ENCODE measurements at regions not wholly inside any gene's neighbourhood (a gene's known extent, or its start where the extent isn't known, plus 50 kb on each side); places are given as distances from the start of the nearest gene placed in this dataset.

DNA sequence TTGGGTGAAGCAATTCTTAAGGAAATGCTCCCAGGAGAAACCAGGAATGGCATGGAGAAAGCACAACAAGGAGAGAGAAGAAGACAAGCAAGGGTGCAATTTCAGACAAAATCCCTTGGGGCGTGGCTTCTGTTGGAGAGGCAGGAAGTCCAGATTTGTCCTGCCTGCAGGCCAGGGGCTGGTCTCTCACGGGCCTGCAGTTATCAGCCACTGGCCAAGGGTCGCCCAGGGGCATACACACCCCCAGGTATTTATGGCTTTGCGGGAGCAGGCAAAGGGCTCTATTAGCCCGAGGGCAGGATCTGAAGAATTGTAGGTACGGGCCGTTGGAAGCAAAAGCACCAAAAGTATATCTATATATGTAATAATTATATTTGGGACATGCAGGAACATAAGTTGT lies 87.7 kb downstream of the IYD start:
- H3K27ac ChIP-seq: no peak overlapping the region
- no peak for DNase-seq (ENCODE audit: low spot score in 2 of 2)
- no peaks in the 10 kb centered on the region for H3K4me1 ChIP-seq
- H3K4me3 ChIP-seq: no peak overlapping the region
- TF ChIP-seq, protein P1, sequence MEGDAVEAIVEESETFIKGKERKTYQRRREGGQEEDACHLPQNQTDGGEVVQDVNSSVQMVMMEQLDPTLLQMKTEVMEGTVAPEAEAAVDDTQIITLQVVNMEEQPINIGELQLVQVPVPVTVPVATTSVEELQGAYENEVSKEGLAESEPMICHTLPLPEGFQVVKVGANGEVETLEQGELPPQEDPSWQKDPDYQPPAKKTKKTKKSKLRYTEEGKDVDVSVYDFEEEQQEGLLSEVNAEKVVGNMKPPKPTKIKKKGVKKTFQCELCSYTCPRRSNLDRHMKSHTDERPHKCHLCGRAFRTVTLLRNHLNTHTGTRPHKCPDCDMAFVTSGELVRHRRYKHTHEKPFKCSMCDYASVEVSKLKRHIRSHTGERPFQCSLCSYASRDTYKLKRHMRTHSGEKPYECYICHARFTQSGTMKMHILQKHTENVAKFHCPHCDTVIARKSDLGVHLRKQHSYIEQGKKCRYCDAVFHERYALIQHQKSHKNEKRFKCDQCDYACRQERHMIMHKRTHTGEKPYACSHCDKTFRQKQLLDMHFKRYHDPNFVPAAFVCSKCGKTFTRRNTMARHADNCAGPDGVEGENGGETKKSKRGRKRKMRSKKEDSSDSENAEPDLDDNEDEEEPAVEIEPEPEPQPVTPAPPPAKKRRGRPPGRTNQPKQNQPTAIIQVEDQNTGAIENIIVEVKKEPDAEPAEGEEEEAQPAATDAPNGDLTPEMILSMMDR (IDR thresholded peaks at IDR 0.05): no peak
- no peaks in the 10 kb centered on the region for H3K27me3 ChIP-seq
- no peaks in the 10 kb centered on the region for H3K9me3 ChIP-seq
- intact Hi-C loops (cut with DNase I): no loop called here
- H3K36me3 ChIP-seq: no peaks in the 10 kb centered on the region

DNA sequence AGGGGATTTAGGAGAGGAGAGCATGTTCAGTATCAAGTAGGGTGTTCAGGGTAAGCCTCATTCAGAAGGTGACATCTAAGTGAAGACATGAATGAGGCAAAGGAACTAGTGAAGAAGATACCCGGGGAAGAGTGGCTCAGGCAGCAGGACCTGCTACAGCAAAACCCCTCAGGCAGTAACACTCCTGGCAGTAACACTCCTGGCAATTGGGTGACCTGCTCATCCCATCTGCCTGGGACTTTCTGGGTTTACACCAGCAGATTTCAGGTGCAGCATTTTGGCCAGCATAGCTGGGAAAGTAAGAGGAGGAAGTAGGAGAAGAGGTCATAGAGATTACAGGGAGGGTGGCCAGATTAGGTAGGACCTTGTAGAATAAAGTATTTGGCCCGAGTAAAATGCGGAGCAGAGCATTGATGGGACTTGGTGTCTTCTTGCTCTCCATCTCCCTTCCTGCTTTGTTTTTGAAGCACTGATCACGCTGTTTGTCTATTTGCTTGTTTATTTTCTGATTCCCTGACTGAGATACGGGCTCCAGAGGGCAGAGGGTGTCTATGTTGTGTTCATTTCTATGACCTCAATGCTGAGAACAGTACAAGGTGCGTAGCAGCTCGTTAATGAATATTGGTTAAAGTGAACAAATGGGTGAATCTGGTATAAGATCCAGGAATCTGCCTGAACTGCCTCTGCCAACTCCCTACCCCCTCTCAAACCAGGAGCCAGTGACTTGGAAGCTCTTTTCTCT lies 88.3 kb downstream of the IYD start:
- TF ChIP-seq, protein P1 (IDR thresholded peaks at IDR 0.05): no peak
- no peaks in the 10 kb centered on the region for H3K4me1 ChIP-seq
- no peak for DNase-seq (ENCODE audit: low spot score in 2 of 2)
- H3K27me3 ChIP-seq: no peaks in the 10 kb centered on the region
- no peaks in the 10 kb centered on the region for H3K9me3 ChIP-seq
- no peaks in the 10 kb centered on the region for H3K36me3 ChIP-seq
- H3K4me3 ChIP-seq: no peak overlapping the region
- no peak overlapping the region for H3K27ac ChIP-seq
- intact Hi-C loops (cut with DNase I): no loop called here

GRCh38 chr6:150458579-150458978 lies 89.8 kb downstream of the IYD start:
- intact Hi-C loops (cut with DNase I): no loop called here
- no peaks in the 10 kb centered on the region for H3K36me3 ChIP-seq
- DNase-seq (ENCODE audit: low spot score in 2 of 2): no peak
- no peaks in the 10 kb centered on the region for H3K4me1 ChIP-seq
- H3K4me3 ChIP-seq: no peak overlapping the region
- no peak overlapping the region for H3K27ac ChIP-seq
- TF ChIP-seq, protein P1 (IDR thresholded peaks at IDR 0.05): no peak
- H3K9me3 ChIP-seq: no peaks in the 10 kb centered on the region
- H3K27me3 ChIP-seq: no peaks in the 10 kb centered on the region

DNA sequence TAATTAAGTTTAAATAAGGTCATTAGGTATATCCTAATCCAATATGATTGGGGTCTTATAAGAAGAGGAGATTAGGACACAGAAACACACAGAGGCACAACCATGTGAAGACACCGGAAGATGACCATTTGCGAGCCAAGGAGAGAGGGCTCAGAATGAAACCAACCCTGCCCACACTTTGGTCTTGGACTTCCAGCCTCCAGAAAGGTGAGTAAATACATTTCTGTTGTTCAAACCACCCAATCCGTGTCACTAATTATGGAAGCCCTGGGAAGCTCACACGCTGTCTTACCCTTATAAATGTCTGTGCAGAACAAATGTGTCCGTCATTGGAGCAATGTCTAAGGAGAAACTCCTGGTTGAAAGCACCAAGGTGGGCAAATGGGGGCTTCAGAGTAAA lies 95.0 kb downstream of the IYD start:
- TF ChIP-seq, protein P1 (IDR thresholded peaks at IDR 0.05): no peak
- Histone ChIP-seq H3K27ac (no peak overlapping the region), H3K9me3 (no peaks in the 10 kb centered on the region), H3K4me3 (no peak overlapping the region), H3K27me3 (no peaks in the 10 kb centered on the region), H3K36me3 (no peaks in the 10 kb centered on the region), H3K4me1 (no peaks in the 10 kb centered on the region)
- DNase-seq (ENCODE audit: low spot score in 2 of 2): no peak
- intact Hi-C loops (cut with DNase I): no loop called here

- intact Hi-C loops (cut with DNase I): no loop called here
- no peaks in the 10 kb centered on the region for H3K4me1 ChIP-seq
- no peak for DNase-seq (ENCODE audit: low spot score in 2 of 2)
- no peaks in the 10 kb centered on the region for H3K27me3 ChIP-seq
- no peaks in the 10 kb centered on the region for H3K36me3 ChIP-seq
- TF ChIP-seq, protein P1 (IDR thresholded peaks at IDR 0.05): no peak
- H3K27ac ChIP-seq: no peak overlapping the region
- no peak overlapping the region for H3K4me3 ChIP-seq
- H3K9me3 ChIP-seq: no peaks in the 10 kb centered on the region
Measured at GRCh38 chr6:150464966-150465365, 96.2 kb downstream of the IYD start.

DNA sequence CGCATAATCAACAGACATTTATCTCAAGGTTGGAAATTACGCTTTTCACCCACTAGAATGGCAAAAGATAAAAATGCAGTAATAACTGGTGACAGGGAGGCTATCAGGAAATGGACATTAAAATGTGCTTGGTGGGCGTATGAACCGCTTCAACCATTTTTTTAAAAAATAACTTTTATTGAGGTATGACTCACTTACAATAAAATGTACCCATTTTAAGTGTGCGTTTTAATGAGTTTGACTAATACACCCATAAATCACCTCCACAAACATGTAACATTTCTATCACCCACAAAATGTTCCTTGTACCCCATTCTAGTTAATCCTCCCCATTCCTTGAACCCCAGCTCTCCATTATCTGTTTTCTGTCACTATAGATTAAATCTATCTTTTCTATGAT lies 96.8 kb downstream of the IYD start:
- Histone ChIP-seq H3K4me1 (no peaks in the 10 kb centered on the region), H3K4me3 (no peak overlapping the region), H3K27ac (no peak overlapping the region), H3K36me3 (no peaks in the 10 kb centered on the region), H3K27me3 (no peaks in the 10 kb centered on the region), H3K9me3 (no peaks in the 10 kb centered on the region)
- no peak for DNase-seq (ENCODE audit: low spot score in 2 of 2)
- intact Hi-C loops (cut with DNase I): no loop called here
- TF ChIP-seq, protein P1 (IDR thresholded peaks at IDR 0.05): no peak
